Loucy (cell line): ENCODE measurements at regions not wholly inside any gene's neighbourhood (a gene's known extent, or its start where the extent isn't known, plus 50 kb on each side); places are given as distances from the start of the nearest gene placed in this dataset.

ENCODE experiments used
- H2AFZ ChIP-seq: fragments of 200-600 bp; sonication (generic); 2 replicates; pipeline ENCODE4 v1.6.0; 2016; ENCODE audit warnings: antibody characterized with exemption, mild to moderate bottlenecking, low read length, moderate library complexity
- H3F3A ChIP-seq: fragments of 200-600 bp; 2 replicates; pipeline ENCODE4 v1.6.0; 2016; ENCODE audit warnings: antibody characterized with exemption, low read depth, mild to moderate bottlenecking
- H3K27me3 ChIP-seq: fragments of 200-600 bp; sonication (generic); 2 replicates; pipeline ENCODE4 v1.6.1; 2014; ENCODE audit warnings: low read length, mild to moderate bottlenecking; ENCODE audit not compliant: insufficient read depth, poor library complexity, severe bottlenecking
- H3K36me3 ChIP-seq: fragments of 200-600 bp; sonication (generic); 2 replicates; pipeline ENCODE4 v1.6.1; 2016; ENCODE audit warnings: low read length; ENCODE audit not compliant: insufficient read depth
- H3K4me1 ChIP-seq: fragments of 200-600 bp; sonication (generic); 2 replicates; pipeline ENCODE4 v1.5.1; 2014; ENCODE audit warnings: low read length, mild to moderate bottlenecking; ENCODE audit not compliant: insufficient read depth, poor library complexity, severe bottlenecking
- H3K4me2 ChIP-seq: fragments of 200-600 bp; sonication (generic); 2 replicates; pipeline ENCODE4 v1.6.0; 2014; ENCODE audit warnings: antibody characterized with exemption, low read length, low read depth, mild to moderate bottlenecking; ENCODE audit not compliant: poor library complexity, severe bottlenecking
- H3K4me3 ChIP-seq: fragments of 200-600 bp; sonication (generic); 2 replicates; pipeline ENCODE4 v1.5.1; 2014; ENCODE audit warnings: low read length, mild to moderate bottlenecking, mixed read lengths; ENCODE audit not compliant: poor library complexity, severe bottlenecking
- H3K79me2 ChIP-seq: fragments of 200-600 bp; sonication (generic); 2 replicates; pipeline ENCODE4 v1.6.1; 2014; ENCODE audit warnings: low read length; ENCODE audit not compliant: insufficient read depth
- H3K9ac ChIP-seq: fragments of 200-600 bp; sonication (generic); 2 replicates; pipeline ENCODE4 v1.6.0; 2014; ENCODE audit warnings: mild to moderate bottlenecking, low read depth, low read length, moderate library complexity; ENCODE audit not compliant: poor library complexity, severe bottlenecking
- H3K9me2 ChIP-seq: fragments of 200-600 bp; sonication (generic); replicated peaks from 2 replicates; pipeline ENCODE4 v1.6.1; 2016; ENCODE audit warnings: low read depth, low read length, mixed read lengths
- H3K9me3 ChIP-seq: fragments of 200-600 bp; sonication (generic); 2 replicates; pipeline ENCODE4 v1.6.1; 2014; ENCODE audit warnings: mild to moderate bottlenecking, antibody characterized with exemption, low read length, low read depth; ENCODE audit not compliant: insufficient read depth
- H4K20me1 ChIP-seq: fragments of 200-600 bp; sonication (generic); 2 replicates; pipeline ENCODE4 v1.6.0; 2014; ENCODE audit warnings: antibody characterized with exemption, low read length, mild to moderate bottlenecking; ENCODE audit not compliant: insufficient read depth, poor library complexity, severe bottlenecking
- EZH2phosphoT487 ChIP-seq: fragments of 200-600 bp; IDR thresholded peaks from 2 replicates; pipeline ENCODE4 v1.6.1; 2018; ENCODE audit warnings: antibody characterized with exemption, mild to moderate bottlenecking, moderate library complexity, borderline replicate concordance
- TF ChIP-seq, protein P1 (sequence below): fragments of 200-600 bp; sonication (generic); conservative IDR thresholded peaks from 2 replicates; pipeline ENCODE4 v1.5.1; 2014; ENCODE audit warnings: mild to moderate bottlenecking, antibody characterized with exemption, low read length

DNA sequence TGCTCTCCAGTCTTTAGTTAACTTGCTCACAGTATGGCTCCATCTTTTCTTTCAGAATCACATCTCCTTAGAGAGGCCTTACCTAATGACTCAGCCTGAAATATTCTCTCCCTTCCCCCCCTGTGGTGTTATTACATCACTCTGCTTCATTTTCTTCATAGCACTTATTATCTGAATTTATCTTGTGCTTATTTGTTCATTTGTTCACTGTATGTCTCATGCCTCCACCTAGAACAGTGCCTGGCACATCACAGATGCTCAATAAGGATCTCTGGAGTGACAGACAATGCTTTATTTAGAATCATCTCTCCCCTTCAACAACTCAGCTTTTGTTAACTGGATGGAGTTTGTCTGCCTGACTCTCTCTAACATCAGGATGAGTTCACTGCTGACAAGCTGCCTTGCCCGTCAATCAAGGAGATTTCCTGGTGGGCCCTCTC is 96.6 kb upstream of the MAN1A1 start:
- H2AFZ ChIP-seq: no peak overlapping the region

DNA sequence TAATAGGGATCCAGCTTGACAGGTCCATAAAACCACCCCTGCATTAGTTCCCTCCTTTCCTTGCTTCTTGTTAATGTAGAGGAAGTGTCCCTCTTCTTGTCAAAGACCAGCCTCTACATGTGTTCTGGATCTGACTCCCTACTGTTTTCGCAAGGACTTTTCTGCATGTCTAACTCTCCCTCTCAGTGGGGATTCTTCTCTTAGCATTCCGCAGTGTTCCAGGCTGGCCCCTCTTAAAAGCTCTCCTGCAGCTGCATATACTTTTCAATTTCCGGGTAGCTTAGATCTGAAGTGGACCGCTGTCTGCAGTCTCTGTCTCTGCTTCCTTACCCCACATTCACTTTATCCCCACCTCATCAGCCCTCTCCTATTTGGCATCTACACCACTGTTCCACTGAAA is 96.1 kb upstream of the MAN1A1 start:
- no peaks in the 10 kb centered on the region for H3K9me3 ChIP-seq
- H3K4me3 ChIP-seq: no peak overlapping the region
- H3K27me3 ChIP-seq: no peaks in the 10 kb centered on the region
- TF ChIP-seq, protein P1, sequence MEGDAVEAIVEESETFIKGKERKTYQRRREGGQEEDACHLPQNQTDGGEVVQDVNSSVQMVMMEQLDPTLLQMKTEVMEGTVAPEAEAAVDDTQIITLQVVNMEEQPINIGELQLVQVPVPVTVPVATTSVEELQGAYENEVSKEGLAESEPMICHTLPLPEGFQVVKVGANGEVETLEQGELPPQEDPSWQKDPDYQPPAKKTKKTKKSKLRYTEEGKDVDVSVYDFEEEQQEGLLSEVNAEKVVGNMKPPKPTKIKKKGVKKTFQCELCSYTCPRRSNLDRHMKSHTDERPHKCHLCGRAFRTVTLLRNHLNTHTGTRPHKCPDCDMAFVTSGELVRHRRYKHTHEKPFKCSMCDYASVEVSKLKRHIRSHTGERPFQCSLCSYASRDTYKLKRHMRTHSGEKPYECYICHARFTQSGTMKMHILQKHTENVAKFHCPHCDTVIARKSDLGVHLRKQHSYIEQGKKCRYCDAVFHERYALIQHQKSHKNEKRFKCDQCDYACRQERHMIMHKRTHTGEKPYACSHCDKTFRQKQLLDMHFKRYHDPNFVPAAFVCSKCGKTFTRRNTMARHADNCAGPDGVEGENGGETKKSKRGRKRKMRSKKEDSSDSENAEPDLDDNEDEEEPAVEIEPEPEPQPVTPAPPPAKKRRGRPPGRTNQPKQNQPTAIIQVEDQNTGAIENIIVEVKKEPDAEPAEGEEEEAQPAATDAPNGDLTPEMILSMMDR: no peak
- no peak for TF ChIP-seq EZH2phosphoT487
- no peaks in the 10 kb centered on the region for H3K79me2 ChIP-seq
- no peaks in the 10 kb centered on the region for H3K9me2 ChIP-seq
- no peaks in the 10 kb centered on the region for H3F3A ChIP-seq
- H3K4me2 ChIP-seq: no peak overlapping the region
- H3K36me3 ChIP-seq: no peaks in the 10 kb centered on the region
- no peaks in the 10 kb centered on the region for H4K20me1 ChIP-seq
- no peak overlapping the region for H2AFZ ChIP-seq
- H3K4me1 ChIP-seq: peaks cover 24% of the 10 kb centered on the region
- H3K9ac ChIP-seq: no peak overlapping the region

More for the DNA sequence above, 96.6 kb upstream of the MAN1A1 start:
- Histone ChIP-seq H3K36me3 (no peaks in the 10 kb centered on the region), H3K9me2 (no peaks in the 10 kb centered on the region), H3K9ac (no peak overlapping the region), H3K4me3 (no peak overlapping the region), H4K20me1 (no peaks in the 10 kb centered on the region), H3K79me2 (no peaks in the 10 kb centered on the region), H3F3A (no peaks in the 10 kb centered on the region), H3K27me3 (no peaks in the 10 kb centered on the region), H3K4me2 (no peak overlapping the region), H3K9me3 (no peaks in the 10 kb centered on the region), H3K4me1 (peaks cover 24% of the 10 kb centered on the region)
- no peak for TF ChIP-seq EZH2phosphoT487
- TF ChIP-seq, protein P1: no peak

DNA sequence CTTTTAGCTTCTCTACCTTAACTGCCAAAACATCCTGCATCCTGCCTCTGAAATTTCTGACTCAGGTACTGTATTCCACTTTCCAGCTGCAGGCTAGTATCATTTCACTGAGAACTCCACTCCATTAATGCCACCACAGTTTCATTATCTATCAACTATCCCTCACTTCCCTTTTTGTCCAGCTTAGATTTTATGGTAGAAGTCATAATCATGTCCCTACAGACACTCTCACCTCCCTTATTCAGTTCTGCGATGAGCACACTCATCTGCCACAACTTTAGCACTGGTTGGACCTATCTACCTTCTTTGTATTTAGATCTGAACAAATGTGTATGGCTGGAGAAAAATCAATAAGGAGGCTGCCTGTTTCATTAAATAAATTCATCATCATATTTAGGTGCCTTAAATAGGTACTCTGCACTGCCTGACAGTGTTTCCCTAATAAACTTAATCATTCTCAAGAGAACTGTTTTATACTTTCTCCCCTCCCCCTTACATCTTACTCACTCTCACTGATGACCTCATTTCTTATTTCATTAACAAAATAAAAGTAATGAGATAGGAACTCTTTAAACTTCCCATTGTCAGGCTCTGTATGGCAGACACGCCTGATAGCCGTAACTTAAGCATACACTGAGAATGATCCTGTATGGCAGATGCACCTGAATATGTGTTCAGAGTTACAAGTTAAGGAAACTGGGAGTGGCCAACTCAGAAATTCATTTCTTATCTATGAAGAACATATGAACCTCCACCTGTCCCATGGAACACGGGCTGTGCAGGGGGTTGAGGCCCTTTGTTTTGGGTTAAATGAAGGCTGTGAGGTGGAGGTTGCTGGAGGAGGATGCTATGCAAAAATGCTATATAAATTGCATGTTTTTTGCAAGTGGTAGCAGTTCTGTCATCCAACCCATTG is 95.3 kb upstream of the MAN1A1 start:
- Histone ChIP-seq H3K4me1 (peaks cover 24% of the 10 kb centered on the region), H3K9me2 (no peaks in the 10 kb centered on the region), H3K79me2 (no peaks in the 10 kb centered on the region), H3K4me2 (peak overlapping the region; percentile 46), H3K9me3 (no peaks in the 10 kb centered on the region), H3K36me3 (no peaks in the 10 kb centered on the region), H3K27me3 (no peaks in the 10 kb centered on the region), H3K4me3 (peak overlapping the region; percentile 14), H4K20me1 (no peaks in the 10 kb centered on the region), H2AFZ (no peak overlapping the region), H3F3A (no peaks in the 10 kb centered on the region), H3K9ac (no peak overlapping the region)
- TF ChIP-seq, protein P1: no peak
- TF ChIP-seq EZH2phosphoT487: no peak
